H1 (cell line): ENCODE measurements at regions not wholly inside any gene's neighbourhood (a gene's known extent, or its start where the extent isn't known, plus 50 kb on each side); places are given as distances from the start of the nearest gene placed in this dataset.

Experiments used
- CEBPB ChIP-seq: IDR thresholded peaks from 2 replicates; pipeline ENCODE4 v1.6.1; 2012; ENCODE audit warnings: low read depth, low read length
- EP300 ChIP-seq, 2 experiments: IDR thresholded peaks; 1 replicate in 1 of 2; 2 replicates in 1 of 2; pipeline ENCODE4 v1.6.1; 2011 to 2012; ENCODE audit warnings: low read depth in 2 of 2, low read length in 2 of 2, mild to moderate bottlenecking in 2 of 2, borderline replicate concordance in 1 of 2, inconsistent platforms in 1 of 2, moderate library complexity in 1 of 2
- GTF2F1 ChIP-seq: IDR thresholded peaks from 2 replicates; pipeline ENCODE4 v1.6.1; 2012; ENCODE audit warnings: low read depth, low read length, improper control_type of control experiment, borderline replicate concordance
- TCF12 ChIP-seq: IDR thresholded peaks from 2 replicates; pipeline ENCODE4 v1.6.1; 2011; ENCODE audit warnings: low read depth, mild to moderate bottlenecking, low read length

DNA sequence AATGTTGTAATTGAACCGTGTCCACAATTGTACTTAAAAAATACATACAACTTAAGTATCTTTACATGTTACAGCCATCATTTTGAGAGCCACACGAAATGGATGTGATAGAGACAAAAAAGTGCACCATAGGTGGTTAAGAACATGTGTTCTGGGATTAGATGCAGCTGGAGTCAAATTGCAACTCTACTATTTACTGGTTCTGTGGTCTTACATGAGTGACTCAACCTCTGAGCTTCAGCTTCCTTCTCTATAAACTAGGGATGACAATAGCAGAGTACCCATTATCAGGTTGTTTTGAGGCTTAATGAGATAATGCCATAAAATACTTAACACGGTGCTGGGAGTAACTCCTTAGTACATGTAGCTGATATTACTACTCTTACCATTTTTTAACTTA is 130.4 kb downstream of the IDS start:
- TF ChIP-seq TCF12, result no peak
- TF ChIP-seq CEBPB, result no peak
- no peak for TF ChIP-seq GTF2F1
- TF ChIP-seq EP300 (IDR thresholded peaks at IDR 0.05; ENCODE audit: borderline replicate concordance in 1 of 2, low read depth in 2 of 2, low read length in 2 of 2), result no peak
